Breast epithelium (tissue), 3 donors: ENCODE measurements at regions not wholly inside any gene's neighbourhood (a gene's known extent, or its start where the extent isn't known, plus 50 kb on each side); places are given as distances from the start of the nearest gene placed in this dataset.

Experiments used
- POLR2AphosphoS5 ChIP-seq, 3 donors: sonication (generic); formaldehyde crosslinking; IDR thresholded peaks; one replicate each; pipeline ENCODE4 v1.6.1; 2017; ENCODE audit warnings: antibody characterized with exemption in 3 of 3
- TF ChIP-seq, protein P1 (sequence below), 3 donors: fragments of 450-650 bp; IDR thresholded peaks; one replicate each; pipeline ENCODE4 v1.5.1; 2016 to 2017; ENCODE audit warnings: antibody characterized with exemption in 3 of 3, mild to moderate bottlenecking in 3 of 3, moderate library complexity in 3 of 3

DNA sequence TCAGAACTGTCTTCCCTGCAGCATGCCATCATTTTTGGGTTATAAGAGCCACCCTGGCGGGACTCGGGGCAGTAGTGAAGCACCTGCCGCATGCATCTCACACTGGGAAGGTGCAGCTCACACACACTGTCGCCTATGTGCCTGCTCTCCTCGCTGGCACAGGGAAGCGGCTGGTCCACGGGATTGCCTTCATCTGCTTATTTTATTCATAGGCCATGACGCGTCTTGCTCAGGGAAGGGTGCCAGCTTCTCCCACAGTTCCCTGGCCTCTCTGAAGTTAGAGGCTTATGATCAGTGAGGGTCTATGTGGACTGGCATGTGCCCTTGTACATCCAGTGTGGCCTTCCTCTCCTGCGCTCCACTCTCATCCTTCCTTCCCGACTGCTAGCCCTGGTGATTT lies 150.0 kb downstream of the KLF12 start:
- TF ChIP-seq POLR2AphosphoS5 (IDR thresholded peaks at IDR 0.05) = no peak
- TF ChIP-seq, protein P1, sequence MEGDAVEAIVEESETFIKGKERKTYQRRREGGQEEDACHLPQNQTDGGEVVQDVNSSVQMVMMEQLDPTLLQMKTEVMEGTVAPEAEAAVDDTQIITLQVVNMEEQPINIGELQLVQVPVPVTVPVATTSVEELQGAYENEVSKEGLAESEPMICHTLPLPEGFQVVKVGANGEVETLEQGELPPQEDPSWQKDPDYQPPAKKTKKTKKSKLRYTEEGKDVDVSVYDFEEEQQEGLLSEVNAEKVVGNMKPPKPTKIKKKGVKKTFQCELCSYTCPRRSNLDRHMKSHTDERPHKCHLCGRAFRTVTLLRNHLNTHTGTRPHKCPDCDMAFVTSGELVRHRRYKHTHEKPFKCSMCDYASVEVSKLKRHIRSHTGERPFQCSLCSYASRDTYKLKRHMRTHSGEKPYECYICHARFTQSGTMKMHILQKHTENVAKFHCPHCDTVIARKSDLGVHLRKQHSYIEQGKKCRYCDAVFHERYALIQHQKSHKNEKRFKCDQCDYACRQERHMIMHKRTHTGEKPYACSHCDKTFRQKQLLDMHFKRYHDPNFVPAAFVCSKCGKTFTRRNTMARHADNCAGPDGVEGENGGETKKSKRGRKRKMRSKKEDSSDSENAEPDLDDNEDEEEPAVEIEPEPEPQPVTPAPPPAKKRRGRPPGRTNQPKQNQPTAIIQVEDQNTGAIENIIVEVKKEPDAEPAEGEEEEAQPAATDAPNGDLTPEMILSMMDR (IDR thresholded peaks at IDR 0.05) = no peak
